IMR-90 (cell line): ENCODE measurements at regions not wholly inside any gene's neighbourhood (a gene's known extent, or its start where the extent isn't known, plus 50 kb on each side); places are given as distances from the start of the nearest gene placed in this dataset.

Source experiments
- ATAC-seq: fragments of 200-7000 bp; cut with Tn5 transposase; 2 replicates; pipeline ENCODE4 v1.9.1; 2020; ENCODE audit warnings: low read depth, mild to moderate bottlenecking, moderate library complexity
- BruUV-seq: library from RNA; stranded (reverse); fragments of 400-500 nt; replicated peaks from 2 replicates; lab custom pipeline; 2021; lab: Mats Ljungman, UMichigan
- CTCF ChIA-PET: fragments of 300-600 bp; formaldehyde crosslinking; extraction: SDS; loops from one replicate; lab custom pipeline; 2021; ENCODE audit warnings: antibody characterized with exemption; lab: Yijun Ruan, JAX
- POLR2A ChIA-PET: fragments of 300-600 bp; sonication (Branson Sonifier 250); formaldehyde crosslinking; loops from one replicate; lab custom pipeline; 2022; ENCODE audit warnings: antibody characterized with exemption; ENCODE audit not compliant: unreplicated experiment; lab: Charles Lee
- DNase-seq: peaks from one replicate; pipeline ENCODE4 v3.0.0; 2013
- H2AFZ ChIP-seq: replicated peaks from 2 replicates; pipeline ENCODE3; 2013; ENCODE audit warnings: low read length, mild to moderate bottlenecking; ENCODE audit not compliant: poor library complexity
- H2AK5ac ChIP-seq: 2 replicates; pipeline ENCODE4 v1.6.1; 2013; ENCODE audit warnings: low read depth, low read length, inconsistent platforms
- H2AK9ac ChIP-seq: replicated peaks from 2 replicates; pipeline ENCODE3; 2013; ENCODE audit warnings: mild to moderate bottlenecking, low read depth, low read length, moderate library complexity; ENCODE audit not compliant: poor library complexity
- H2BK120ac ChIP-seq: 2 replicates; pipeline ENCODE4 v1.6.1; 2013; ENCODE audit warnings: low read depth, low read length, inconsistent platforms
- H2BK15ac ChIP-seq: 3 replicates; pipeline ENCODE4 v1.6.1; 2013; ENCODE audit warnings: low read depth, low read length, inconsistent platforms
- H2BK20ac ChIP-seq: 2 replicates; pipeline ENCODE4 v1.6.1; 2013; ENCODE audit warnings: low read depth, mild to moderate bottlenecking, inconsistent platforms, low read length, moderate library complexity
- H2BK5ac ChIP-seq: 2 replicates; pipeline ENCODE4 v1.6.1; 2013; ENCODE audit warnings: mild to moderate bottlenecking, low read depth, low read length, inconsistent platforms; ENCODE audit not compliant: poor library complexity, severe bottlenecking
- H3K14ac ChIP-seq: replicated peaks from 2 replicates; pipeline ENCODE4 v1.6.1; 2013; ENCODE audit warnings: low read depth, low read length, inconsistent platforms
- H3K18ac ChIP-seq: 2 replicates; pipeline ENCODE4 v1.6.1; 2013; ENCODE audit warnings: low read depth, low read length, control low read depth
- H3K23ac ChIP-seq: 2 replicates; pipeline ENCODE4 v1.6.1; 2013; ENCODE audit warnings: low read depth, low read length, inconsistent platforms
- H3K27ac ChIP-seq: 2 replicates; pipeline ENCODE4 v1.5.1; 2013; ENCODE audit warnings: mild to moderate bottlenecking, control low read depth, low read length; ENCODE audit not compliant: insufficient read depth
- H3K27me3 ChIP-seq: 2 replicates; pipeline ENCODE4 v1.6.1; 2013; ENCODE audit warnings: low read length; ENCODE audit not compliant: control insufficient read depth, insufficient read depth
- H3K36me3 ChIP-seq: 2 replicates; pipeline ENCODE4 v1.6.1; 2013; ENCODE audit warnings: low read length, mixed read lengths; ENCODE audit not compliant: control insufficient read depth, insufficient read depth
- H3K4ac ChIP-seq: 2 replicates; pipeline ENCODE4 v1.6.1; 2013; ENCODE audit warnings: low read depth, low read length, inconsistent platforms
- H3K4me1 ChIP-seq: 2 replicates; pipeline ENCODE4 v1.6.1; 2013; ENCODE audit warnings: low read length, mixed read lengths; ENCODE audit not compliant: control insufficient read depth, insufficient read depth
- H3K4me2 ChIP-seq: 2 replicates; pipeline ENCODE4 v1.6.1; 2013; ENCODE audit warnings: low read depth, mild to moderate bottlenecking, control low read depth, low read length, moderate library complexity
- H3K4me3 ChIP-seq: 2 replicates; pipeline ENCODE4 v1.5.1; 2013; ENCODE audit warnings: low read depth, mild to moderate bottlenecking, control low read depth, low read length, moderate library complexity; ENCODE audit not compliant: insufficient read depth
- H3K56ac ChIP-seq: 2 replicates; pipeline ENCODE4 v1.6.1; 2013; ENCODE audit warnings: low read length, inconsistent platforms; ENCODE audit not compliant: insufficient read depth; ENCODE audit errors: extremely low read depth
- H3K79me1 ChIP-seq, 2 experiments: 2 replicates each; pipeline ENCODE4 v1.6.1; 2013; ENCODE audit warnings: low read length in 2 of 2, inconsistent platforms in 1 of 2, low read depth in 1 of 2
- H3K9ac ChIP-seq: 2 replicates; pipeline ENCODE4 v1.6.1; 2013; ENCODE audit warnings: low read depth, low read length, control low read depth
- H3K9me1 ChIP-seq: 2 replicates; pipeline ENCODE4 v1.6.1; 2013; ENCODE audit warnings: low read length, inconsistent platforms; ENCODE audit not compliant: insufficient read depth
- H3K9me3 ChIP-seq: 2 replicates; pipeline ENCODE4 v1.6.1; 2013; ENCODE audit warnings: low read length; ENCODE audit not compliant: control insufficient read depth, insufficient read depth
- H4K20me1 ChIP-seq: 2 replicates; pipeline ENCODE4 v1.6.1; 2013; ENCODE audit warnings: low read length, inconsistent platforms; ENCODE audit not compliant: insufficient read depth
- H4K5ac ChIP-seq: 2 replicates; pipeline ENCODE4 v1.6.1; 2013; ENCODE audit warnings: mild to moderate bottlenecking, low read depth, low read length, control low read depth
- H4K8ac ChIP-seq, 2 experiments: 2 replicates each; pipeline ENCODE4 v1.6.1; 2013; ENCODE audit warnings: low read depth in 2 of 2, low read length in 2 of 2, control low read depth in 1 of 2, inconsistent platforms in 1 of 2
- H4K91ac ChIP-seq: 2 replicates; pipeline ENCODE4 v1.6.1; 2013; ENCODE audit warnings: low read depth, low read length, inconsistent platforms; ENCODE audit not compliant: insufficient read depth
- BHLHE40 ChIP-seq: fragments of 150-350 bp; IDR thresholded peaks from 2 replicates; pipeline ENCODE4 v1.6.1; 2016; ENCODE audit warnings: mild to moderate bottlenecking, low read depth, low read length
- CEBPB ChIP-seq: IDR thresholded peaks from 2 replicates; pipeline ENCODE4 v1.6.1; 2012; ENCODE audit warnings: low read depth, low read length, improper control_type of control experiment
- CHD1 ChIP-seq: IDR thresholded peaks from 2 replicates; pipeline ENCODE4 v1.6.1; 2012; ENCODE audit warnings: low read depth, low read length, improper control_type of control experiment
- CTCF ChIP-seq: conservative IDR thresholded peaks from 2 replicates; pipeline ENCODE4 v1.5.1; 2012; ENCODE audit warnings: mild to moderate bottlenecking, low read depth, low read length, improper control_type of control experiment
- ELK1 ChIP-seq: fragments of 150-350 bp; IDR thresholded peaks from 2 replicates; pipeline ENCODE4 v1.6.1; 2016; ENCODE audit warnings: low read depth, mild to moderate bottlenecking, low read length, moderate library complexity, borderline replicate concordance
- FOS ChIP-seq: fragments of 150-350 bp; IDR thresholded peaks from 2 replicates; pipeline ENCODE4 v1.6.1; 2016; ENCODE audit warnings: low read depth, low read length
- MAFK ChIP-seq: IDR thresholded peaks from 2 replicates; pipeline ENCODE4 v1.6.1; 2012; ENCODE audit warnings: low read depth, low read length, improper control_type of control experiment
- MAZ ChIP-seq: IDR thresholded peaks from 2 replicates; pipeline ENCODE4 v1.6.1; 2012; ENCODE audit warnings: low read depth, mild to moderate bottlenecking, low read length, improper control_type of control experiment, moderate library complexity, borderline replicate concordance
- MXI1 ChIP-seq: IDR thresholded peaks from 2 replicates; pipeline ENCODE4 v1.6.1; 2012; ENCODE audit warnings: low read depth, mild to moderate bottlenecking, low read length, moderate library complexity, borderline replicate concordance
- NFE2L2 ChIP-seq: fragments of 150-350 bp; IDR thresholded peaks from 2 replicates; pipeline ENCODE4 v1.6.1; 2016; ENCODE audit warnings: low read depth, mild to moderate bottlenecking, low read length
- POLR2A ChIP-seq: IDR thresholded peaks from 2 replicates; pipeline ENCODE4 v1.6.1; 2012; ENCODE audit warnings: mild to moderate bottlenecking, low read depth, low read length
- RAD21 ChIP-seq: IDR thresholded peaks from 2 replicates; pipeline ENCODE4 v1.6.1; 2012; ENCODE audit warnings: low read length, improper control_type of control experiment
- RCOR1 ChIP-seq: IDR thresholded peaks from 2 replicates; pipeline ENCODE4 v1.6.1; 2012; ENCODE audit warnings: mild to moderate bottlenecking, low read length, improper control_type of control experiment; ENCODE audit not compliant: insufficient replicate concordance
- RFX5 ChIP-seq: IDR thresholded peaks from 2 replicates; pipeline ENCODE4 v1.8.0; 2012; ENCODE audit warnings: low read depth, mild to moderate bottlenecking, low read length, moderate library complexity
- SMC3 ChIP-seq: fragments of 150-350 bp; IDR thresholded peaks from 2 replicates; pipeline ENCODE4 v1.6.1; 2016; ENCODE audit warnings: low read depth, mild to moderate bottlenecking, antibody characterized with exemption, low read length, moderate library complexity
- USF2 ChIP-seq: fragments of 150-350 bp; IDR thresholded peaks from 2 replicates; pipeline ENCODE4 v1.6.1; 2017; ENCODE audit warnings: mild to moderate bottlenecking, antibody characterized with exemption, low read length, low read depth
- WGBS, 2 experiments: methylation state at CpG; one replicate each; pipeline versions ENCODE4 v1.1.5 to v1.1.7; 2013; ENCODE audit warnings: missing lambda C conversion rate in 2 of 2; ENCODE audit not compliant: insufficient read length in 1 of 2; ENCODE audit errors: extremely low coverage in 2 of 2; 5-methylcytosine and 5-hydroxymethylcytosine counted together
- dilution Hi-C: fragments of 300-500 bp; cut with HindIII; formaldehyde crosslinking; loops from one replicate; pipeline ENCODE4 v1.14.3; 2018; ENCODE audit warnings: low sequenced_read_pairs; ENCODE audit not compliant: unreplicated experiment
- in situ Hi-C: fragments of 300-500 bp; cut with MboI; formaldehyde crosslinking; loops from 3 replicates; pipeline ENCODE4 v1.14.3; 2019; ENCODE audit warnings: low sequenced_read_pairs, inconsistent platforms, mixed read lengths
- intact Hi-C: fragments of 100-400 bp; cut with micrococcal nuclease; formaldehyde crosslinking; loops from 2 replicates; pipeline ENCODE4 v1.10.0; 2022

- H2BK20ac ChIP-seq = no peak overlapping the region
- no peaks in the 10 kb centered on the region for H3K79me1 ChIP-seq
- no peak overlapping the region for H3K27ac ChIP-seq
- H2AK9ac ChIP-seq = no peak overlapping the region
- H3K9me3 ChIP-seq = peaks cover 15% of the 10 kb centered on the region
- H4K20me1 ChIP-seq = no peaks in the 10 kb centered on the region
- H3K18ac ChIP-seq = no peak overlapping the region
- H4K91ac ChIP-seq = no peak overlapping the region
- DNase-seq (no peak), ATAC-seq (no peak)
- TF ChIP-seq MAZ (no peak), CHD1 (no peak), CTCF (no peak), FOS (no peak), RCOR1 (no peak), BHLHE40 (no peak), ELK1 (no peak), MXI1 (no peak), POLR2A (no peak), MAFK (no peak), USF2 (no peak), CEBPB (no peak), SMC3 (no peak), RAD21 (no peak), RFX5 (no peak), NFE2L2 (no peak)
- dilution Hi-C loops = no loop called here
- no peak overlapping the region for H4K5ac ChIP-seq
- H3K27me3 ChIP-seq = no peaks in the 10 kb centered on the region
- in situ Hi-C loops = no loop called here
- H3K4me3 ChIP-seq = no peak overlapping the region
- H2AK5ac ChIP-seq = no peak overlapping the region
- no TSS peak for BruUV-seq
- POLR2A ChIA-PET = no interaction called here
- no peak overlapping the region for H3K23ac ChIP-seq
- H2BK5ac ChIP-seq = no peak overlapping the region
- H3K9ac ChIP-seq = no peak overlapping the region
- no peaks in the 10 kb centered on the region for H3K36me3 ChIP-seq
- no peak overlapping the region for H2BK15ac ChIP-seq
- H3K14ac ChIP-seq = no peak overlapping the region
- CTCF ChIA-PET = no interaction called here
- H2BK120ac ChIP-seq = no peak overlapping the region
- H3K9me1 ChIP-seq = no peaks in the 10 kb centered on the region
- H3K56ac ChIP-seq = no peak overlapping the region
- no peak overlapping the region for H4K8ac ChIP-seq
- no peak overlapping the region for H3K4me2 ChIP-seq
- intact Hi-C loops = no loop called here
- H3K4me1 ChIP-seq = no peaks in the 10 kb centered on the region
- no peak overlapping the region for H2AFZ ChIP-seq
- WGBS, 2 experiments = no CpG with 5 or more reads among the region's 1 CpG
- H3K4ac ChIP-seq = no peak overlapping the region
Observed at GRCh38 chr18:1452821-1453220, 548.1 kb downstream of the ADCYAP1 start.
